HL-60/S4 (cell line): ENCODE measurements at regions not wholly inside any gene's neighbourhood (a gene's known extent, or its start where the extent isn't known, plus 50 kb on each side); places are given as distances from the start of the nearest gene placed in this dataset.

ENCODE experiments used
- in situ Hi-C: fragments of 300-500 bp; cut with MboI; formaldehyde crosslinking; loops from 2 replicates; pipeline ENCODE4 v1.14.3; 2022; ENCODE audit warnings: low sequenced_read_pairs

- in situ Hi-C loops, result no loop called here
These were observed 407.9 kb upstream of the TNP1 start for GRCh38 chr2:217267758-217268157.

- in situ Hi-C loops, result no loop called here
These were observed 403.9 kb upstream of the TNP1 start for GRCh38 chr2:217263756-217264155.

GRCh38 chr2:217262911-217263310, 403.0 kb upstream of the TNP1 start:
- in situ Hi-C loops, result no loop called here

- in situ Hi-C loops, result no loop called here
These were observed 401.6 kb upstream of the TNP1 start for GRCh38 chr2:217261452-217261851.

- in situ Hi-C loops, result no loop called here
These were observed 400.7 kb upstream of the TNP1 start for GRCh38 chr2:217260441-217261115.

GRCh38 chr2:217258170-217258569, 398.3 kb upstream of the TNP1 start:
- in situ Hi-C loops, result no loop called here

- in situ Hi-C loops, result no loop called here
These were observed 396.4 kb upstream of the TNP1 start for GRCh38 chr2:217256251-217256650.

GRCh38 chr2:217254111-217254510, 394.2 kb upstream of the TNP1 start:
- in situ Hi-C loops, result no loop called here

GRCh38 chr2:217252181-217252580, 392.3 kb upstream of the TNP1 start:
- in situ Hi-C loops, result no loop called here

- in situ Hi-C loops, result no loop called here
These were observed 390.2 kb upstream of the TNP1 start for GRCh38 chr2:217250013-217250524.

- in situ Hi-C loops, result no loop called here
These were observed 389.5 kb upstream of the TNP1 start for GRCh38 chr2:217249121-217250012.

- in situ Hi-C loops, result no loop called here
These were observed 388.6 kb upstream of the TNP1 start for GRCh38 chr2:217248312-217248935.

- in situ Hi-C loops, result no loop called here
These were observed 387.6 kb upstream of the TNP1 start for GRCh38 chr2:217247476-217247875.

GRCh38 chr2:217246108-217246507, 386.2 kb upstream of the TNP1 start:
- in situ Hi-C loops, result no loop called here

GRCh38 chr2:217244815-217245214, 385.0 kb upstream of the TNP1 start:
- in situ Hi-C loops, result no loop called here

- in situ Hi-C loops, result no loop called here
These were observed 383.1 kb upstream of the TNP1 start for GRCh38 chr2:217242947-217243346.

GRCh38 chr2:217231724-217232123, 371.9 kb upstream of the TNP1 start:
- in situ Hi-C loops, result no loop called here

GRCh38 chr2:217231212-217231611, 371.3 kb upstream of the TNP1 start:
- in situ Hi-C loops, result no loop called here

- in situ Hi-C loops, result no loop called here
These were observed 368.9 kb upstream of the TNP1 start for GRCh38 chr2:217228732-217229131.

- in situ Hi-C loops, result no loop called here
These were observed 367.9 kb upstream of the TNP1 start for GRCh38 chr2:217227794-217228193.

GRCh38 chr2:217225596-217225995, 365.7 kb upstream of the TNP1 start:
- in situ Hi-C loops, result no loop called here
